HG02610 (cell line): ENCODE measurements at regions not wholly inside any gene's neighbourhood (a gene's known extent, or its start where the extent isn't known, plus 50 kb on each side); places are given as distances from the start of the nearest gene placed in this dataset.
"Not testable (repeated sequence)": the region's sequence is repeated elsewhere in the genome, so short reads cannot be mapped to it uniquely, and the experiment has no call there.

Source experiments
- ATAC-seq: cut with Tn5 transposase; IDR thresholded peaks from one replicate; pipeline ENCODE4 v1.9.1; 2021; ENCODE audit warnings: mild to moderate bottlenecking, moderate library complexity; ENCODE audit not compliant: unreplicated experiment

- ATAC-seq = peak; percentile 68
Measured at GRCh38 chr15:77944002-77944867, 133.3 kb downstream of the TBC1D2B start.

GRCh38 chr15:77942611-77943211, 134.8 kb downstream of the TBC1D2B start:
- ATAC-seq = no peak

- not testable (repeated sequence) for ATAC-seq
Measured at GRCh38 chr15:77941090-77941827, 136.3 kb downstream of the TBC1D2B start.

GRCh38 chr15:77940381-77940947, 137.0 kb downstream of the TBC1D2B start:
- ATAC-seq = no peak

- ATAC-seq = no peak
Measured at GRCh38 chr15:77939851-77940250, 137.7 kb downstream of the TBC1D2B start.

GRCh38 chr15:77939026-77939425, 138.5 kb downstream of the TBC1D2B start:
- not testable (repeated sequence) for ATAC-seq

- not testable (repeated sequence) for ATAC-seq
Measured at GRCh38 chr15:77938546-77938945, 139.0 kb downstream of the TBC1D2B start.

GRCh38 chr15:77936567-77936966, 140.9 kb downstream of the TBC1D2B start:
- not testable (repeated sequence) for ATAC-seq

GRCh38 chr15:77934516-77934915, 143.0 kb downstream of the TBC1D2B start:
- not testable (repeated sequence) for ATAC-seq

GRCh38 chr15:77930907-77931306, 146.6 kb downstream of the TBC1D2B start:
- not testable (repeated sequence) for ATAC-seq

- ATAC-seq = not testable (repeated sequence)
Measured at GRCh38 chr15:77930490-77930889, 147.0 kb downstream of the TBC1D2B start.

- ATAC-seq = not testable (repeated sequence)
Measured at GRCh38 chr15:77926789-77927188, 150.7 kb downstream of the TBC1D2B start.

- ATAC-seq = not testable (repeated sequence)
Measured at GRCh38 chr15:77926296-77926695, 151.2 kb downstream of the TBC1D2B start.

GRCh38 chr15:77925101-77925500, 152.4 kb downstream of the TBC1D2B start:
- not testable (repeated sequence) for ATAC-seq

GRCh38 chr15:77921664-77922063, 155.8 kb downstream of the TBC1D2B start:
- ATAC-seq = no peak

GRCh38 chr15:77916966-77917635, 160.4 kb downstream of the TBC1D2B start:
- ATAC-seq = not testable (repeated sequence)

GRCh38 chr15:77915961-77916330, 161.6 kb downstream of the TBC1D2B start:
- ATAC-seq = not testable (repeated sequence)

GRCh38 chr15:77915261-77915960, 162.1 kb downstream of the TBC1D2B start:
- ATAC-seq = no peak

GRCh38 chr15:77914531-77914930, 163.0 kb downstream of the TBC1D2B start:
- not testable (repeated sequence) for ATAC-seq
